Thyroid gland (tissue), 4 donors: ENCODE measurements at regions not wholly inside any gene's neighbourhood (a gene's known extent, or its start where the extent isn't known, plus 50 kb on each side); places are given as distances from the start of the nearest gene placed in this dataset.

Experiments used
- POLR2A ChIP-seq, 2 donors: fragments of 450-650 bp; IDR thresholded peaks; one replicate each; pipeline ENCODE4 v1.6.1; 2017; ENCODE audit warnings: antibody characterized with exemption in 2 of 2, mild to moderate bottlenecking in 2 of 2, moderate library complexity in 1 of 2
- TF ChIP-seq, protein P1 (sequence below), 6 experiments: fragments of 200-600 bp in 3 of 6; fragments of 450-650 bp in 3 of 6; sonication (generic) in 3 of 6; IDR thresholded peaks; one replicate each; pipeline ENCODE4 v1.5.1; 2016 to 2019; ENCODE audit warnings: antibody characterized with exemption in 6 of 6, mild to moderate bottlenecking in 2 of 6, inconsistent platforms in 1 of 6, moderate library complexity in 1 of 6

DNA sequence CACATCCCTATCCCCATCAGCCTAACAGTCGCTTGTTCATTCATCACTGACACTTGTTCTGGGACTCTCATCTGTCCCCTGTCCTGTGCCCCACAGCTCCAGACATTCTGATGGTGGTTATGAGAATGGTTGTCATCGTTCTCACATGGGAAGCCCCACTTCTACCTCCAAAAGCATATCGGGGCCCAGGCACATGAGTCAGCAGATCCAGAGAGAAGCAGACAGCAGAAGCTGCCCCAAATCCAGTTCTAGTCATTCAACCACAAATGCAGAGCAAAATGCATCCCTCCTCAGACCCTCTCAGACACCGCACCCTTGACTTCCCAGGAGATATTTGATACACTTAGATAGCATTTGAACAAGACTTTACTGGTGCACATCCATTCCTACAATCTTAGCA, 106.0 kb downstream of the FOXF2 start:
- TF ChIP-seq, protein P1, sequence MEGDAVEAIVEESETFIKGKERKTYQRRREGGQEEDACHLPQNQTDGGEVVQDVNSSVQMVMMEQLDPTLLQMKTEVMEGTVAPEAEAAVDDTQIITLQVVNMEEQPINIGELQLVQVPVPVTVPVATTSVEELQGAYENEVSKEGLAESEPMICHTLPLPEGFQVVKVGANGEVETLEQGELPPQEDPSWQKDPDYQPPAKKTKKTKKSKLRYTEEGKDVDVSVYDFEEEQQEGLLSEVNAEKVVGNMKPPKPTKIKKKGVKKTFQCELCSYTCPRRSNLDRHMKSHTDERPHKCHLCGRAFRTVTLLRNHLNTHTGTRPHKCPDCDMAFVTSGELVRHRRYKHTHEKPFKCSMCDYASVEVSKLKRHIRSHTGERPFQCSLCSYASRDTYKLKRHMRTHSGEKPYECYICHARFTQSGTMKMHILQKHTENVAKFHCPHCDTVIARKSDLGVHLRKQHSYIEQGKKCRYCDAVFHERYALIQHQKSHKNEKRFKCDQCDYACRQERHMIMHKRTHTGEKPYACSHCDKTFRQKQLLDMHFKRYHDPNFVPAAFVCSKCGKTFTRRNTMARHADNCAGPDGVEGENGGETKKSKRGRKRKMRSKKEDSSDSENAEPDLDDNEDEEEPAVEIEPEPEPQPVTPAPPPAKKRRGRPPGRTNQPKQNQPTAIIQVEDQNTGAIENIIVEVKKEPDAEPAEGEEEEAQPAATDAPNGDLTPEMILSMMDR (IDR thresholded peaks at IDR 0.05), result no peak
- no peak for TF ChIP-seq POLR2A (IDR thresholded peaks at IDR 0.05)
